ENCODE measurements at regions not wholly inside any gene's neighbourhood (a gene's known extent, or its start where the extent isn't known, plus 50 kb on each side); places are given as distances from the start of the nearest gene placed in this dataset.

- DNase-seq (ENCODE audit: insufficient read length, low spot score): no peak
- no peak for FAIRE-seq
- no peak for TF ChIP-seq CTCF (IDR thresholded peaks at IDR 0.05; ENCODE audit: insufficient read depth, missing control alignments)
Observed at GRCh38 chr16:66254106-66254505, 112.4 kb upstream of the CDH5 start.

- no peak for DNase-seq (ENCODE audit: insufficient read length, low spot score)
- no peak for TF ChIP-seq CTCF (IDR thresholded peaks at IDR 0.05; ENCODE audit: insufficient read depth, missing control alignments)
- FAIRE-seq: no peak
Observed at GRCh38 chr16:66251476-66252160, 114.9 kb upstream of the CDH5 start.

- DNase-seq (ENCODE audit: insufficient read length, low spot score): no peak
- FAIRE-seq: no peak
Observed at GRCh38 chr16:66250686-66251431, 115.6 kb upstream of the CDH5 start.

GRCh38 chr16:66247516-66248481, 118.7 kb upstream of the CDH5 start:
- no peak for FAIRE-seq
- TF ChIP-seq CTCF (IDR thresholded peaks at IDR 0.05; ENCODE audit: insufficient read depth, missing control alignments): no peak
- no peak for DNase-seq (ENCODE audit: insufficient read length, low spot score)

More at GRCh38 chr16:66250686-66251431, 115.6 kb upstream of the CDH5 start:
- TF ChIP-seq CTCF (IDR thresholded peaks at IDR 0.05; ENCODE audit: insufficient read depth, missing control alignments): no peak

- DNase-seq (ENCODE audit: insufficient read length, low spot score): no peak
- no peak for TF ChIP-seq CTCF (IDR thresholded peaks at IDR 0.05; ENCODE audit: insufficient read depth, missing control alignments)
- no peak for FAIRE-seq
Observed at GRCh38 chr16:66245868-66246267, 120.6 kb upstream of the CDH5 start.

GRCh38 chr16:66245072-66245471, 121.4 kb upstream of the CDH5 start:
- TF ChIP-seq CTCF (IDR thresholded peaks at IDR 0.05; ENCODE audit: insufficient read depth, missing control alignments): no peak
- no peak for DNase-seq (ENCODE audit: insufficient read length, low spot score)
- FAIRE-seq: no peak

All from D721Med (cell line).